Fibroblast of the conjunctiva (primary cell): ENCODE measurements at regions not wholly inside any gene's neighbourhood (a gene's known extent, or its start where the extent isn't known, plus 50 kb on each side); places are given as distances from the start of the nearest gene placed in this dataset.

Source experiments
- DNase-seq: peaks from one replicate; pipeline ENCODE4 v3.0.0-alpha.2; 2010; ENCODE audit warnings: low read depth

- DNase-seq: no peak
Measured at GRCh38 chr15:25563596-25563995, 124.8 kb upstream of the UBE3A start.

- DNase-seq: no peak
Measured at GRCh38 chr15:25557926-25558325, 119.1 kb upstream of the UBE3A start.

GRCh38 chr15:25556136-25556535, 117.3 kb upstream of the UBE3A start:
- DNase-seq: no peak

GRCh38 chr15:25554640-25555039, 115.8 kb upstream of the UBE3A start:
- no peak for DNase-seq

GRCh38 chr15:25548600-25548999, 109.8 kb upstream of the UBE3A start:
- no peak for DNase-seq

GRCh38 chr15:25545889-25546288, 107.1 kb upstream of the UBE3A start:
- no peak for DNase-seq

GRCh38 chr15:25545017-25545416, 106.2 kb upstream of the UBE3A start:
- no peak for DNase-seq

GRCh38 chr15:25544076-25544475, 105.3 kb upstream of the UBE3A start:
- no peak for DNase-seq

GRCh38 chr15:25543196-25543595, 104.4 kb upstream of the UBE3A start:
- peak; percentile 14 for DNase-seq

GRCh38 chr15:25541228-25541627, 102.4 kb upstream of the UBE3A start:
- no peak for DNase-seq

- DNase-seq: no peak
Measured at GRCh38 chr15:25536801-25537611, 98.2 kb upstream of the UBE3A start.

GRCh38 chr15:25535866-25536265, 97.0 kb upstream of the UBE3A start:
- DNase-seq: no peak

- DNase-seq: no peak
Measured at GRCh38 chr15:25534293-25534692, 95.5 kb upstream of the UBE3A start.

GRCh38 chr15:25532269-25533140, 93.7 kb upstream of the UBE3A start:
- DNase-seq: no peak

GRCh38 chr15:25529774-25530173, 91.0 kb upstream of the UBE3A start:
- no peak for DNase-seq

GRCh38 chr15:25527118-25527517, 88.3 kb upstream of the UBE3A start:
- no peak for DNase-seq

GRCh38 chr15:25525741-25526140, 86.9 kb upstream of the UBE3A start:
- DNase-seq: no peak

GRCh38 chr15:25515633-25516032, 76.8 kb upstream of the UBE3A start:
- DNase-seq: no peak

- DNase-seq: no peak
Measured at GRCh38 chr15:25514522-25514921, 75.7 kb upstream of the UBE3A start.

- DNase-seq: no peak
Measured at GRCh38 chr15:25512957-25513356, 74.1 kb upstream of the UBE3A start.

GRCh38 chr15:25510146-25510545, 71.3 kb upstream of the UBE3A start:
- DNase-seq: no peak

GRCh38 chr15:25509703-25510102, 70.9 kb upstream of the UBE3A start:
- no peak for DNase-seq

- peak; percentile 22 for DNase-seq
Measured at GRCh38 chr15:25508369-25509002, 69.7 kb upstream of the UBE3A start.
